ENCODE measurements at regions not wholly inside any gene's neighbourhood (a gene's known extent, or its start where the extent isn't known, plus 50 kb on each side); places are given as distances from the start of the nearest gene placed in this dataset.

- in situ Hi-C loops (cut with HindIII; ENCODE audit: extremely low pct_ligation_motif_present, low pct_unique_long_range_greater_than_20kb) (no loop called here), intact Hi-C loops (cut with micrococcal nuclease; ENCODE audit: unreplicated experiment) (no loop called here)
- no peak overlapping the region for H3K4me2 ChIP-seq (ENCODE audit: low read depth, low read length)
- ChIA-PET CTCF (ENCODE audit: low intra/inter-chr PET ratio, low total read pairs) (no interaction called here), POLR2A (no interaction called here)
- FAIRE-seq (no peak), DNase-seq (ENCODE audit: low spot score) (no peak), ATAC-seq (no peak)
- no peak overlapping the region for H2AFZ ChIP-seq (ENCODE audit: low read length)
- H3K4me1 ChIP-seq (ENCODE audit: insufficient read depth, low read length) = no peaks in the 10 kb centered on the region
- H3K9ac ChIP-seq (ENCODE audit: insufficient read depth, low read depth, low read length) = no peak overlapping the region
- H3K36me3 ChIP-seq (replicated peaks in 1 of 2; ENCODE audit: control insufficient read depth in 1 of 2, insufficient read depth in 2 of 2, low read length in 2 of 2) = no peaks in the 10 kb centered on the region
- no peaks in the 10 kb centered on the region for H3K79me2 ChIP-seq (ENCODE audit: insufficient read depth, low read length)
- no TSS peak for BruUV-seq (replicated peaks)
- H3K4me3 ChIP-seq (replicated peaks in 1 of 3; ENCODE audit: insufficient read depth in 1 of 3, low read depth in 2 of 3, low read length in 3 of 3) = no peak overlapping the region
- no peak overlapping the region for H3K27ac ChIP-seq (ENCODE audit: extremely low read length, insufficient read depth, low read length)
- TF ChIP-seq ARID5B (CRISPR knock-in tag; IDR thresholded peaks at IDR 0.05) (no peak), ZSCAN21 (CRISPR knock-in tag; IDR thresholded peaks at IDR 0.05; ENCODE audit: borderline replicate concordance) (no peak), ZNF44 (CRISPR knock-in tag; IDR thresholded peaks at IDR 0.05) (no peak), ZNF530 (CRISPR knock-in tag; IDR thresholded peaks at IDR 0.05; ENCODE audit: low read depth) (no peak), MNT (IDR thresholded peaks at IDR 0.05) (no peak), PHF21A (CRISPR knock-in tag; IDR thresholded peaks at IDR 0.05) (no peak), MLX (CRISPR knock-in tag; IDR thresholded peaks at IDR 0.05) (no peak), BATF2 (CRISPR knock-in tag; IDR thresholded peaks at IDR 0.05) (no peak), ZNF317 (CRISPR knock-in tag; IDR thresholded peaks at IDR 0.05) (no peak), ZNF737 (CRISPR knock-in tag; IDR thresholded peaks at IDR 0.05; ENCODE audit: borderline replicate concordance) (no peak), PTBP1 (IDR thresholded peaks at IDR 0.05; ENCODE audit: low read depth, low read length, poor library complexity, severe bottlenecking) (no peak), ZNF572 (CRISPR knock-in tag; IDR thresholded peaks at IDR 0.05) (no peak), HNF4A (CRISPR knock-in tag; IDR thresholded peaks at IDR 0.05) (no peak), MBD4 (IDR thresholded peaks at IDR 0.05; ENCODE audit: borderline replicate concordance, low read length) (no peak)
- TF ChIP-seq, protein P1, sequence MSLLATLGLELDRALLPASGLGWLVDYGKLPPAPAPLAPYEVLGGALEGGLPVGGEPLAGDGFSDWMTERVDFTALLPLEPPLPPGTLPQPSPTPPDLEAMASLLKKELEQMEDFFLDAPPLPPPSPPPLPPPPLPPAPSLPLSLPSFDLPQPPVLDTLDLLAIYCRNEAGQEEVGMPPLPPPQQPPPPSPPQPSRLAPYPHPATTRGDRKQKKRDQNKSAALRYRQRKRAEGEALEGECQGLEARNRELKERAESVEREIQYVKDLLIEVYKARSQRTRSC (CRISPR knock-in tag; IDR thresholded peaks at IDR 0.05; ENCODE audit: low read depth) = no peak
- no peaks in the 10 kb centered on the region for H3K27me3 ChIP-seq (ENCODE audit: control insufficient read depth in 1 of 2, insufficient read depth in 2 of 2, low read length in 2 of 2)
- no peaks in the 10 kb centered on the region for H4K20me1 ChIP-seq (ENCODE audit: insufficient read depth, low read length)
- no peaks in the 10 kb centered on the region for H3K9me3 ChIP-seq (ENCODE audit: low read length)
- WGBS (ENCODE audit: low lambda C conversion rate) = 3% methylated on average over 1 of the region's 1 CpG
Measured at GRCh38 chr12:105942281-105942680, 196.5 kb downstream of the NUAK1 start.
